ENCODE measurements at regions not wholly inside any gene's neighbourhood (a gene's known extent, or its start where the extent isn't known, plus 50 kb on each side); places are given as distances from the start of the nearest gene placed in this dataset.

DNA sequence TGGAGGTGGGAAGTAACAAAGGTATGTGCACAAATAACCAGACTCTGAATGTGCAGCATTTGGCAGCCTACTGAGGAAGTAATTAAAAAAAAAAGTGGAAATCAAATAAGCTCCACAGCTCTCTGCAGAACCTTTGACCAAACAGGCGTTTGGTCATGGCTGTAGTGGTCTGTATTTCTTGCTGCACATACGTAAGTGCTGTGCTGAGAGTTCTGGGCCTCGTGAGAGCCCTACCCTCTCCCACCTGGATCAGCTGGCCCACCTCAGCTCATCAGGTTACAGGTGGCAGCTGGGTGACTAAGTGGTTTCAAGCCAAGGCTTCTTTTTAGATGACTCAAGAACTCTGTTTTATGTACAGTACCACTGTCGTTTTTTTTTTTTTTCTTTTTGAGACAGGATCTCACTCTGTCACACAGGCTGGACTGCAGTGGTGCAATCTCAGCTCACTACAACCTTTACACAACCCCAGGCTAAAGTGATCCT, 178.2 kb upstream of the KLF6 start:
- no peak for DNase-seq (ENCODE audit: low read depth)
- TF ChIP-seq, protein P1, sequence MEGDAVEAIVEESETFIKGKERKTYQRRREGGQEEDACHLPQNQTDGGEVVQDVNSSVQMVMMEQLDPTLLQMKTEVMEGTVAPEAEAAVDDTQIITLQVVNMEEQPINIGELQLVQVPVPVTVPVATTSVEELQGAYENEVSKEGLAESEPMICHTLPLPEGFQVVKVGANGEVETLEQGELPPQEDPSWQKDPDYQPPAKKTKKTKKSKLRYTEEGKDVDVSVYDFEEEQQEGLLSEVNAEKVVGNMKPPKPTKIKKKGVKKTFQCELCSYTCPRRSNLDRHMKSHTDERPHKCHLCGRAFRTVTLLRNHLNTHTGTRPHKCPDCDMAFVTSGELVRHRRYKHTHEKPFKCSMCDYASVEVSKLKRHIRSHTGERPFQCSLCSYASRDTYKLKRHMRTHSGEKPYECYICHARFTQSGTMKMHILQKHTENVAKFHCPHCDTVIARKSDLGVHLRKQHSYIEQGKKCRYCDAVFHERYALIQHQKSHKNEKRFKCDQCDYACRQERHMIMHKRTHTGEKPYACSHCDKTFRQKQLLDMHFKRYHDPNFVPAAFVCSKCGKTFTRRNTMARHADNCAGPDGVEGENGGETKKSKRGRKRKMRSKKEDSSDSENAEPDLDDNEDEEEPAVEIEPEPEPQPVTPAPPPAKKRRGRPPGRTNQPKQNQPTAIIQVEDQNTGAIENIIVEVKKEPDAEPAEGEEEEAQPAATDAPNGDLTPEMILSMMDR (IDR thresholded peaks at IDR 0.05; ENCODE audit: low read depth, low read length, missing control alignments) = no peak
- H3K4me3 ChIP-seq (ENCODE audit: low read depth, low read length) = no peak overlapping the region

GRCh38 chr10:3961082-3961481, 176.1 kb upstream of the KLF6 start:
- peak; percentile 8 for DNase-seq (ENCODE audit: low read depth)
- H3K4me3 ChIP-seq (ENCODE audit: low read depth, low read length) = no peak overlapping the region
- TF ChIP-seq, protein P1 (IDR thresholded peaks at IDR 0.05; ENCODE audit: low read depth, low read length, missing control alignments) = no peak

GRCh38 chr10:3960496-3960895, 175.5 kb upstream of the KLF6 start:
- TF ChIP-seq, protein P1 (IDR thresholded peaks at IDR 0.05; ENCODE audit: low read depth, low read length, missing control alignments) = no peak
- peak; percentile 10 for DNase-seq (ENCODE audit: low read depth)
- no peak overlapping the region for H3K4me3 ChIP-seq (ENCODE audit: low read depth, low read length)

DNA sequence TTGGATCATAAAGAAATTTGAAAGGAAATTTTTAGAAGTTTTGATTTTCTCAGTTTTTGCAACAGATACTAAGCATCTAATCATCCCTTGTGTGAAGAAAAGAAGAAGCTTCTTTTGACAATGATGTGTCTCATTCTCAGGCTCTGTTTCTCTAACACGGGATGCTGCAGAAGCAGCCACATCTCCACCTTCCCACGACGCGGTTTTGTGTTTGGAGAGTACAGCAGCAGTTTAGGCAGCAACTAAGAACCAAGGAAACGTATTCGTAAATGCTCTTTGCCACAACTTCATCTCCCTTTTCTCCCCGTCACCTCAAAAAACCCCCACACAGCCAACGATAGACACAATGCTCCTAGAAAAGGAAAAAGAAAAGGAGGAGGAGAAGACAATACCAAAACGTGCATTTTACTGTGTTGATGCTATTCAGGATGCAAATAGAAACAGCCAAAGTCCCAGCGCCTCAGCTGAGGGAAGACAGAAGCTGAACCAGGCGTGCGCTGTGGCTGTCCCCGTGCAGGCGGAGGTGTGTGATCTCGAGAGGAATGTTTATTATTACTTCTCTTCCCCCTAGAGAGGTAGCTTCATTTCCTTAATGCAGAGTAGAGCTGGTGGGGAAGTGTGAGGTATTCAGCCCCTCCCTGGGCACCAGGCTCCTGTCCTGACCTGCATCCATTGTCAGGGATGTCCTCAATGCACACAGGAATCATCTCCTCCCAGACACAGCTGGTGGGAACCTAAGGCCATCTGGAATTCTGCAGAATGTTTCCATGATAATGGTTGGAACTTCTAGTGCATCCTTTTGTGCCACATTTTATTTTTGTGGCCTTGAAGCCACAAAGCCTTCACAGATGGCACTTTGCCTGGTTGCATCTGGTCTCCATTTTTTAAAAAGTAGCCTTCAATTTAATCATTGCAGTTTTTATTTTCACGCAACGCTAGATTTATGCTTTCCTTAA, 174.6 kb upstream of the KLF6 start:
- peak overlapping the region; percentile 4; the same call in 1 of the 2 replicates for H3K4me3 ChIP-seq (ENCODE audit: low read depth, low read length)
- DNase-seq (ENCODE audit: low read depth) = no peak
- TF ChIP-seq, protein P1 (IDR thresholded peaks at IDR 0.05; ENCODE audit: low read depth, low read length, missing control alignments) = no peak

DNA sequence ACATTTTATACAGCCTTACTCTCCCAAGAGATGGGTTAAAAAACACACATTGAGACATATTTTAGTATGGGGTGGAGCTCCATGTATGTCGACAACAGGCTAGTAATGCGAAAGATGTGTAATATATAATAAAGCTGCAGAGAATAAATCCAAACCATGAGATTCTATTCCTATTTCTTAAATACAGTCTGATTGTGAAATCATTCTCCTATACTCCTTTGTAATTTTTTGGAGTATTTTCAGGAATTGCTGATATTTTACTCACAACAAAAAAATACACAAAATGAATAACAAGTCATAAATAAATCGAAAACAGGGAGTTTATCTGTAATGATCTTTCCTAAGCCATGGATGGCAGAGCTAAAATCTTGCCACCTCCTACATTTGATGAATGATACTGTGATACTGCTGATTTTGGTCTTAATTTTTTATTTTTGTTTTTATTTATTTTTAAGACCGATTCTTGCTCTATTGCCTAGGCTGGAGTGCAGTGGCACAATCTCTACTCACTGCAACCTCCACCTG, 173.5 kb upstream of the KLF6 start:
- TF ChIP-seq, protein P1 (IDR thresholded peaks at IDR 0.05; ENCODE audit: low read depth, low read length, missing control alignments) = no peak
- no peak for DNase-seq (ENCODE audit: low read depth)
- no peak overlapping the region for H3K4me3 ChIP-seq (ENCODE audit: low read depth, low read length)

- TF ChIP-seq, protein P1 (IDR thresholded peaks at IDR 0.05; ENCODE audit: low read depth, low read length, missing control alignments) = no peak
- no peak overlapping the region for H3K4me3 ChIP-seq (ENCODE audit: low read depth, low read length)
- no peak for DNase-seq (ENCODE audit: low read depth)
These were observed 171.1 kb upstream of the KLF6 start for GRCh38 chr10:3955955-3956617.

Measured in GM12864 (cell line).